Hematopoietic multipotent progenitor cell treated with erythropoietin and hydrocortisone succinate and interleukin-3 and kit ligand, for 17 days (in vitro differentiated cells): ENCODE measurements at regions not wholly inside any gene's neighbourhood (a gene's known extent, or its start where the extent isn't known, plus 50 kb on each side); places are given as distances from the start of the nearest gene placed in this dataset.
"Not testable (repeated sequence)": the region's sequence is repeated elsewhere in the genome, so short reads cannot be mapped to it uniquely, and the experiment has no call there.

ENCODE experiments used
- DNase-seq: peaks from one replicate; pipeline ENCODE4 v3.0.0-alpha.2; 2015; ENCODE audit warnings: low spot score

DNA sequence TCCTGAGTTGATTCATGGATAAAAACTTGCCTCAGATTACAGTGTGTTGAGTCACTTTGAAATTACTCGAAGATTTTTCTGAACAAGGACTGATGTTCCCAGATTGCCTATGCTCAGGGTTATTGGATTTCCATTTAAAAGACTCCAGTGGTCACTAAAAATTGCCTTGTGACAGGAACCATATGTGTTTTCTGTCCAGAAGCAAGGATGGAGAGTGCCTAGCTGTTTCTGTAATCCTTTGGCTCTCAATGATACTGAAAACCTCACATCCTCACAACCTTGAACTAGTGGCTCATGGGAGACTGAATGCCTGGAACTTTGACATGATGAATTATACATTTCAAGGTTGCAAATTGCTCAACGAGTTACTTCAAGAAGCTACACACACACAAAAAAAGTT lies 1271.8 kb downstream of the BRINP3 start:
- no peak for DNase-seq

DNA sequence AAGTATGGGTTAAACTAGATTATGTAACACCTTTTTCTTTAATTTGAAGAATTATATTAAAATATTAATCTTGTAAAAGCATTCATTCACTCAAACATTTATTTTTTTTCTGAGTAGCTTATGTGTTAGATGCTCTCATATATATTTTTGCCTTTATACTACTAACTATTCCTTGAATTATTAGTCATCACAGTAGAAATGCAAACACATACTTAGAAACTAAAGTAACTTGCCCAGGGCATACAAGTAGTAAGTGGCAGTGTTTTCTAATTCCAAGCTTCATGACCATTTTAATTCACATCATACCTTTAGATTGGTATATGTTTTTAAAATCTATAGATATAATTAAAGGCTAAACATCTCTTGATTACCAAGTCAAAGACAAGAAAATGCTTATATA lies 1271.0 kb downstream of the BRINP3 start:
- no peak for DNase-seq

DNA sequence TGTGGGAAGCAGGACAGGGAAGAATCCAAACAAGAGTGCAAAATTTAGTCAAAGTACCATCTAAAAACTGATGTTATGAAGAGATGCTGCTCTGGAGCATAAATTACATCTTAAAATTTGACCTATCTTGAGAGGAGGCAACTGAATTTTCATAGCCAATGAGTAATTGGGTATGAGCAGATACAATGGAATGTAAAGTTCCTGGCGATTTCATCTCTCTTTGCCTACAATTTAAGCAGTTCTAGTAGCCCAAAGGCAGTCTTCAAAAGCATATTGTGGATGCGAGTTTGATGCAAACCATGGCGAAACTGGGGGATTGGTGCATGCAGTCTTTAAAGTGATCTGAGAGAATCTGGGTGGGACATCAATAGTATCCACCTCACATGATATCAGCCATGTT lies 1265.9 kb downstream of the BRINP3 start:
- DNase-seq = no peak

DNA sequence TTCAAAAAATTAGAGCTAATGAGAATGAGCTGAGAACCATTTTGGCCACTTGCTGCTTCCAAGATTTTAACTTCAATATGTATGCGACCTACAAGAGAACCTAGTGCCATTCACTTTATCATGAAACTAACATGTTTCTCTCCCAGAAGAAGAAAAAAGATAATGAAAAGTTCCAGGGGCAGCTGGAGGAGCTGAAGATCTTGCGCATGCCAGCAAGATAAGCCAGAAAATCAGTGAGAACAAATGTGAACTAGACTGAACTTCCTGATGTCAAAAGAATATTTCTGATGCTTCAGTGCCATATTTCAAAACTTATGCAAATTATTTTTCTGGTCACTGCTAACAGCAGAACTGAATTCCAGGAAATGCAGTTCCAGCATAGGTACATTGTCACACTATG lies 1265.1 kb downstream of the BRINP3 start:
- DNase-seq = no peak

DNA sequence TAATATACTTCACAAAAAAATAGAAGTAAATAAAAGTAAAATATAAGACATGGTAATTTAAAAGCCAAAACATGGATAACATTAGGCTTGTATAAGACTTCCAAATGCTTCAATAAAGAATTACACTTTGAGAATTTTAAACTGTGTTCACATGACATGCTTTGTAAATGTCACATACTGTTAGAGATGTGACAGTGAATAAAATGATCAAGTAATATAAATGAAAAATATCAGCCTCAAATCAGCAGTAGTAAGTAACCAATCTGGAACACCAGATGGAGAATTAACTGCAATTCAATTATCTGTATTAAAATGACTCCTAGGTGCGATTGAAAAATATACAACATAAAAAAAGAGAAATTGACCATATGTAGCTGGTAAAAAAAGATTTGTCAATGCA lies 1260.8 kb downstream of the BRINP3 start:
- no peak for DNase-seq

DNA sequence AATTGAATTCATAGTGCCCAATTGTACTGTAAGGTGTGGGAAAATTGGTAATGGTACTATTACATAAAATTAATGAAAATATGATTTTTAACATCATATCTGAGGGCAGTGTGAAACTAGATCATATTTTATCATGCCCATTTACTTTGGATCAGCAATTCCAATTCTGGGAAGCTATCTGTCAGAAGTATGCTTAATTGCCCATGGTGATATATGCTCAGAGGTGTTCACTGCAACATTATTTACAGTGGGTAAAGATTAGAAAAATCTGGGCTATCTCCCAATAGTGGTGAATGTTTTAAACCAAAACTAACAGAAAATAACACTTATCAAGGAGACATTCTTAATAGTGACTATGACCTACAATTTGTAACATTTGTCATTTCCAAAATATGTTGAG lies 1260.0 kb downstream of the BRINP3 start:
- DNase-seq = no peak

DNA sequence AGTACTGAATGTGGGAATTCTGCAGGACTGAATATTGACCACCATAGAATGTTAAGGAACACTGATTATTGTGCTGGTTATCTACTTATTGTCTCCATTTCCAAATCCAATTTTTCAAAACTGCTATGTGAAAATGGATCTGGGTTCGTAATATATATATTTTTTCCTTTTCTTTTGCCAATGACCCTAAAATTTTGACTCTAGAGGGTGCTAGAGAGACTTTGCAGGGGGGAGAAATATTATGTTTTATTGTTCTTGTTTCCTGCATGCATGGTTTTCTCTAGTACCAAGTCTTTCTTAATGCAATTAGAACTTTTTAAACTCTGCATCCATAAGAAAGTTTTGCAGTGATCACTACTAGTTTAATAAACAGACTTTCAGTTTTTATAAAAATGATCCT lies 1256.9 kb downstream of the BRINP3 start:
- DNase-seq = no peak

DNA sequence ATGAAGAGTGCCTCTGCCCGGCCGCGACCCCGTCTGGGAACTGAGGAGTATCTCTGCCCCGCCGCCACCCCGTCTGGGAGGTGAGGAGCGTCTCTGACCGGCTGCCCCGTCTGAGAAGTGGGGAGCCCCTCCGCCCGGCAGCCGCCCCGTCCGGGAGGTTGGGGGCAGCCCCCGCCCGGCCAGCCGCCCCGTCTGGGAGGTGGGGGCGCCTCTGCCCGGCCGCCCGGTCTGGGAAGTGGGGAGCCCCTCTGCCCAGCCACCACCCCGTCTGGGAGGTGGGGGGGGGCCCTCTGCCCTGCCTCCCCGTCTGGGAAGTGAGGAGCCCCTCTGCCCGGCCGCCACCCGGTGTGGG lies 1251.9 kb downstream of the BRINP3 start:
- not testable (repeated sequence) for DNase-seq

DNA sequence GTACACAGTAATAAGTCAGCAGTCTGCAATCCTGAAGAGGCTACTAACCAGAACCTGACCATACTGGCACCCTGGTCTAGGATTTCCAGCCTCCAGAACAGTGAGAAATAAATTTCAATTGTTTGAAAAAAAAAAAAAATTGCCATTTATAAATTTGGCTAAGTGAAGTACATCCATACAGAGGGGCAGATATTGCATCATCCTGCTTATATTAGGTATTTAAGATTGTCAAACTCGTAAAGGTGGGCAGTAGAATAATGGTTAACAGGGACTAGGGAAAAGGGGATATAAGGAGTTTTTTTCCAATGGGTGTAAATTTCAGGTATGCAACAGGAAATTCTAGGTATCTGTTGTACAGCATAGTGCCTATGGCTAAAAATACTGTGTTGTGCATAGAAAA lies 1250.9 kb downstream of the BRINP3 start:
- DNase-seq = no peak

DNA sequence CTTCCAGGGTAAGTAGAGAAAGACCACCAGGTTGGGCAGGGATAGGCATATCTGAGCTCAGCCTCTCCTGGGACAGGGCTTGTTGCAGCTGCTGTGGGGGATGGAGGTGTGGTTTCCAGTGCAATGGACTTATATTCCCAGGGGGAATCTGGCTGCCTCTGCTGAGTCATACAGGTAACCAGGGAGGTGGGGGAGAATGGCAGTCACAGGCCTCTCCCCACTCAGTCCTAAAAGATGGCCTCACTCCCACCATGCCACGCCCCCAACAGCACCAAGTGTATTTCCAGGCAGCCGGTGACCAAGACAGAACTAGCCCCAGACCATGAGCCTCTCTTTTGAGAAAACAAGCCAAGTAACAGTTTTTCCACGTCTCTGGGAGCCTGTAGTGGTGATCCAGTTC lies 1240.7 kb downstream of the BRINP3 start:
- DNase-seq = no peak

DNA sequence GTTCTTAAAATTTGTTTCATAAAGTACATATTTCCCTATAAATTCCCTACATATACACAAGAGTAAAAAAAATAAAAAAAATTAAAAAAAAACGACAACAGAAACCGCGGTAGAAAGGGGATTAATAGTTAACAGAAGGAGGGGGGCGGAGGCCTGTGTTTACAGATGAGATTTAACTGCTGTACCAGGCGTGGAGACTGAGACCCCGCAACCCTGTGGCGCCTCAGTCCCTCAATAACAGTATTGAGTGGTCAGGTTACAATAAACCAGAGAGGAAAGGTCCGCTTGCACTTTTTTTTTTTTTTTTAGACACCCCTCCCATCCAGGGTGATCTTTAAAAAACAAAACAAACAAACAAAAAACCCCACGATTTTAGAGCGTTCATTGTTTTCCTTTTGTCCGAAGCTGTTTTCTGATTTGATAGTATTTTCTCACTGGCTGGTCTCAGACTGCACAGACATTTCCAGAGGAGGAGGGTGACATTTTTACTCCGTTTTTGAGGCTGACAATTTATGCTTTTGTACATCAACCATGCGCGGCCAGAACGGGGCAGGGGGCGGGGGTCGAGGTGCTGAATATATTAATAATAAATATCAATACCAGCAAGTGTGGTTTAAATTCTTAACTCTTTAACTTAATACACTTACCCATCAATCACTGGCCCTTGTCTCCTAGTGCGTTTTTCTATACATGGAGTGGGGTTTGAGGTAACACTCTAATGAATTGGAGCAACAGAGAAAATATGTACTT lies 1223.9 kb downstream of the BRINP3 start:
- DNase-seq = no peak

DNA sequence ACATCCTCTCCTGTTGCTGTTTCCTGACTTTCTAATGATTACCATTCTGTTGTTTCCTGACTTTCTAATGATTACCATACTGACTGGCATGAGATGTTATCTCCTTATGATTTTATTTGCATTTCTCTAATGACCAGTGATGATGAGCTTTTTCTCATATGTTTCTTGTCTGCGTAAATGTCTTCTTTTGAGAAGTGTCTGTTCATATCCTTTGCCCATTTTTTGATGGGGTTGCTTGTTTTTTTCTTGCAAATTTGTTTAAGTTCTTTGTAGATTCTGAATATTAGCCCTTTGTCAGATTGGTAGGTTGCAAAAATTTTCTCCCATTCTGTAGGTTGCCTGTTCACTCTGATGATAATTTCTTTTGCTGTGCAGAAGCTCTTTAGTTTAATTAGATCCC lies 1216.5 kb downstream of the BRINP3 start:
- DNase-seq = not testable (repeated sequence)

DNA sequence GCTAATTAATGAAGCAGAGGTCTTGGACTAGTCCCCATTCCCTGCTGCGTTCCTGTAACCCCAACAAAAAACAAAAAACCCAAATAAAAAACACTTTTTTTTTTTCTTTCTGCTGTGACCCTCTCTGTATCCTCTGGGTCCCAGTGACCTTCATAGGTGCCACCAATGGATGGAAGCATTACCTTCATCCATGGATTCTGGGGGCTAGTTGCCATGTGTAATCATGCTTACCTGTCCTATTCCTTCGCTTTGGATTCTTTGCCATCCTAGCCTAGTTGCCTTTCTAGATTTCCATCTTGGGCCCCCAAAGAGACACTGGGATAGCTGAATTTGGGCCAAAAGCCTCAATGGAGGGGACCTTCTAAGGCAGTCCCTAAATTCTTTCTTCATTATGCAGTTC lies 1208.7 kb downstream of the BRINP3 start:
- no peak for DNase-seq

DNA sequence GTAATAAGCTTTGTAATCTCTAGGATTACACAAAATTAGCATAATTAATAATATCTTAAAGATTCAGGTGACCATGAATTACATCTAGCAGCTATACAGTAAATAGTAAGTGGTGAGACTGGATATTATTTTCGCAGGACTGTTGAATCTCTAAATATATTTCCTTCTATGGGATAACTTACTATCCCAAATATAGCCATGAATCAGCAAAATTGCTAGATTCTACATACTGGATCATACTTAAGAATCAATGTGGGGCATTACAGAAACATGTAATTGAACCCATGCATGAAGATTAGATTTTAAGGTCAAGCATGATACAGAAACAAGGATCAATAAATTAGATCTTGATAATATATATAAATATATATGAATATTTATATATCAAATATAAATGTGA lies 1203.4 kb downstream of the BRINP3 start:
- no peak for DNase-seq

DNA sequence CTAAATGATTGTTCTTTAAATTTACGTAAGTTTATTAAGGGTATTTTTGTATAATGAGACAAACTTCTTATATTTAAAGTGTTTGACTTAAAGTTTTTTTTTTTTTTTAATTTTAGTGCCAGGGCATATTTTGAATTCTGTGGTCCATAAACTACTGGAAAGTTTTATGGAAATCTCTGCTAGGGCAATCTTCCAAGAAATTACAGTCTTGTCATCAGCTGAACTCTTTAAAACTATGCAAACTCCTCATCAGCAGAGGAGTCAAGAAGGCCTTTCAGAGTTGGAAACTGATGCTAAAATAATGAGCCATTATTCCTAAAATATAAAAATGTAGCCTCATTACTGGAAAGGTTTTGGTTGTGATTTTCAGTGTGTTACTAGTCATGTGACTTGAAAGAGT lies 1201.9 kb downstream of the BRINP3 start:
- no peak for DNase-seq

DNA sequence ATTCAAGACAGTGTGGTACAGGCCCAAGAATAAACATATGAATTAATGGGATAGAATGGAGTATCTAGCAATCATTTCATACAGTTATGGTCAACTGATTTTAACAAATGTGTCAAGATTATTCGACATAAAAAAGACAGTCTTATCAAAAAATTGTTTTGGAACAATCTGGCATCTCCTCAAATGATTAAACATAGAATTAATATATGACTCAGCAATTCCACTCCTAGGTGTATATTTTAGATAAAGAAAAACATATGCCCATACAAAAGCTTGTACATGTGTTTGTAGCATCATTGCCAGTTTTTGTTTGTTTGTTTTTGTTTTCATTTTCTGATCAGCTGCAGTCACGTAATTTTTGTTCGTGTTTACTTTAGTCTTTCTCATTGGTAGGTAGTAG lies 1188.3 kb downstream of the BRINP3 start:
- no peak for DNase-seq

DNA sequence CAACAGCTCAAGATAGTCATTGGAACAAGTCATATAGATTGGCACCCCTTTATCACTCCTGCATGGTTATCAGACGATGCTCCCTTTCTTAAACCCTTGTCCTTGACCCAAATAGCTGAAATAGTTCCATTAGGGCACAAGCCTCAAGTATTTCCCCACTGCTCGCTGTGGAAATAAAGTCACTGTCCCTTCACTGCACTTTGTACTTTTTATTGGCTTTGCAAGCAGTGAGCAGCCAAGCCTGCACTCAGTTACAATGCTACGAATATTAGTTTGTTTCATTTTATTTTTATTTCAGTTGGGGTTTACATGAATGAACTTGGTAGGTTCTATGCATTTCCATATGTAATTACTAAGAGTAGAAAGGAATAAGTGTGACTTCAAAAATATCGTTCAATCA lies 1176.4 kb downstream of the BRINP3 start:
- no peak for DNase-seq

DNA sequence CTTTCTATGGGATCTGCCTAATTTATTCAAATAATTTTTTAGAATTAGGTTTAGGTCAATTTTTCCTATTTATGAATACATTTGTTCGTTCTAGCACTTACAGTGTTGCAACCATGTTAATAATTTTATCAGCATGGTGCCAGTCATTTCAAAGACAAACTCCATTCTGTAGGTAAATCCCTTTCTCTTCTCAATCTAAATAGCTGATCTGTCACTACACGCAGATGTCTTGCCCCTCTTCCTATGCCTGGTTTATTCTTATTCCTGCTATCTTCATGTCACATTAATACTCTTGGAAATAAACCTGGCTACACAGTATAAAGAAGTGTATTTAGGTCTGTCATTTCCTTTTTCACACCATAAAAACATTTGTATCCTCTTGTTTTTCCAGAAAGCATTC lies 1172.4 kb downstream of the BRINP3 start:
- DNase-seq = no peak

DNA sequence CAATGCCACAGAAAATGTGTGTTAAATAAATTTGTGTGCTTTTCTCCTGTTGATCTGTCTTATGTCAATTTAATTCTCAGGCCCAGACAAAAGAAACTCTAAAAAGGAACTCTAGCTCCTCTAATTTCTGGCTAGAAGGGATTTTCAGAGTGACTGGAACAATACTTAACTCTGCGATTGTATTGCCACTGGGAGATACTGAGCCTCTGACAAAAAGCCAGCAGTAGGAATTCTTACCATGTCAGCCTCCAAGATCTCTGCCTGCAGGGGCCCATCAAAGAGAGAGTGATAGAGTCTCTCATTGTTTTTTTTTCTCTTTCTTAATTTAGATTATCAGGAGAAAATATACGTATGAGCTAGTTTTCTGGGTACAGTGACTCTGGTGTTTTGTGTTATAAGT lies 1165.7 kb downstream of the BRINP3 start:
- no peak for DNase-seq

DNA sequence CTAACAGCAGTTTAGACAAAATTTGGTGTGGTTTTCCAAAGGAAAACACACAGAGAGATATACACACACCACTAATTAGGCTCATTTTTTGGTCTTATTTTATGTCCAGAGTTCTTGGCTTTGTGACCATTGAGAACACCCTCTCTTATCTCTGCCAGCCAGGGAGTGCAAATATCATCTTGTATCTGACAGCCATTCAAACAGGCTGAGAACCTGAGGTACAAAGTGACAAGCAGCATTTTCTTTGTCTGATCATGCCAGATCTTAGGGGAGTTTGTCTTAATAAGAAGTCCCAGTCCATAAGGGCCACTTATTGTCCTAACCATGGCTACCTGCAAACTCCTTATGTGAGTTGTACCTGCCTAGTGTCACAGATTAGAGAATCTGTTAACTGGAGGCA lies 1165.2 kb downstream of the BRINP3 start:
- no peak for DNase-seq

DNA sequence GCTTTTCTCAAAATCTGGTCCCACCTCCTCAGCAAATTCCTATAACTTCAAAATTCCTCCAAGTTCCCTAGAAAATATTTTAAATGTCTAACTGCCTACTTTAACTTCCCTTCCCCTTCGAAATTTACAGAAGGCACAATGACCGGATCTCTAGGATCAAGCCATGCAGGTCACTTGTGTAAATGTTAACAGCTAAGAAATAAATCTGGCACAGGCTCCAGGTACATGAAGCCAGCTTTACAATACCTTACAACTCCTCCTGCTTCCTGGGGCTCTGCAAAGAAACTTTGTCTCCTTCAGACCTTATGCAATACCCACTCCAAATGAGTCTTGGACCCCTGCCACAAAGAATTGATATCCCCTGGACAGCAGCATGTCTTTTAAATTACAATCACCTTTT lies 1164.2 kb downstream of the BRINP3 start:
- DNase-seq = no peak

DNA sequence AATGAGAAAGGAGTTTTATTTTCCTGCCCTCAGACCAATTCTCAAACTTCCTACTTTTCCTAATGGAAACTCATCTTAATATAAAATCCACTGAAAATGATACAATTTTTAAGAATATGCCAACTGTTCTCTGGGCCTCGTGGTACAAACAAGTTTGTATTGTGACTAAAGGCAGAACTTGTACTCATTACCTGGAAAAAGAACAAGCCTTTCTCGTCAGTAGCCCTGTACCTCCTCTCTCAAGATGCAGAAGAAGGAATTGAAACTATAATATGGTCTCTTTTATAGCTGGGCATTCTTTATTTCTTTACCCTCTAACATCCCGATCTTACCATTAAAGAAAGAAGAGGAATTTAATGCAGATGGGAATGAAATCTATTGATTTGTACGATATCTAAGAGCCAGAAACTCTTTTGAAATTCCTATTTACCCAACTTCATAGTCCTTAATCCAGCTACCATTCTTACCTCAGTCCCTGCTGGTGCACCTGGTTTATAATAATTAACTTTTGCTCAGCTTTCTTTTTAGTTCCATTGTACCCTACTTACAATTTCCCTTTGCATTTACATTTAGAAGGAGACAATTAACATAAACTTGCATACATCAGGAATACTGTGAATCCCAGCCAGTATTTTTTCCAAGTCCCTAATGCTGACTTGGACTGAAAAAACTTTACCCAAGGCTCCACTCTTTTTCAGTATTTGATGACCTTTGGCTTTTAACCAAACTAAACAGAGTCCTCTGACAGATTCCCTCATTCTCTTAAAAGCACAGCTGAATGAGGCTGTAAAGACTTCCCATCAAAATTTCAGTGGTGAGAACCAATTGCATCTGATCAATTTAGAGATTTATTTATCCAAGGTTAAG lies 1162.4 kb downstream of the BRINP3 start:
- no peak for DNase-seq

DNA sequence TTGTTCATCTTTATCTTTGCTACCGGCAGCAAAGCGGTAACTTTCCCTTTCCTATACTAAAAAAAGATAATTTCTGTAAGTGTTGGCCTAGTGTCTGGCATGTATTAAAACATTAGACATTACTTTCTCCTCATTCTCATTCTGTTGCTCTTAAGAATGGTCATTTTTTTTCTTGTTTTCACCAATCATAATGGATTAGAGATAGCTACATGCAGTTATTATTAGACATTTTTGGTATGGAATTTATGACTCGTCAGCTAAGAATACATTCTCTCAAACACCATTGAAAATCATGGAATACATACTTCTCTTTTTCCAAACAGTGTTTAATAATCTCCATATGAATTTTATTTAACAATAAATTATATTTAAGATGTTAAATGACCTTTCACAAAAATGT lies 1154.6 kb downstream of the BRINP3 start:
- no peak for DNase-seq

DNA sequence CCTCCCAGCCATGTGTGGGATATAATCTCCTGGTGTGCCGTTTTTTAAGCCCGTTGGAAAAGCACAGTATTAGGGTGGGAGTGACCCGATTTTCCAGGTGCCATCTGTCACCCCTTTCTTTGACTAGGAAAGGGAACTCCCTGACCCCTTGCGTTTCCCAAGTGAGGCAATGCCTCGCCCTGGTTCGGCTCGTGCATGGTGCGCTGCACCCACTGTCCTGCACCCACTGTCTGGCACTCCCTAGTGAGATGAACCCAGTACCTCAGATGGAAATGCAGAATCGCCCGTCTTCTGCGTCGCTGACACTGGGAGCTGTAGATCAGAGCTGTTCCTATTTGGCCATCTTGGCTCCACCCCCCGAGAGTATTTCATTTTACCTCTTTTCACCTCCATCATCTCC lies 1146.6 kb downstream of the BRINP3 start:
- not testable (repeated sequence) for DNase-seq
